ENCODE measurements at regions not wholly inside any gene's neighbourhood (a gene's known extent, or its start where the extent isn't known, plus 50 kb on each side); places are given as distances from the start of the nearest gene placed in this dataset.

GRCh38 chrX:99719140-99719539, 690.9 kb downstream of the PCDH19 start:
- DNase-seq (ENCODE audit: low read depth, low spot score): no peak
- TF ChIP-seq YY1 (IDR thresholded peaks at IDR 0.05; ENCODE audit: insufficient read depth, insufficient read length): no peak
- no peak for TF ChIP-seq SUZ12 (IDR thresholded peaks at IDR 0.05; ENCODE audit: extremely low read depth, insufficient read depth, insufficient read length)
- no peak for TF ChIP-seq ZNF274 (IDR thresholded peaks at IDR 0.05; ENCODE audit: low read depth, low read length)
- H3K36me3 ChIP-seq (ENCODE audit: insufficient read depth, insufficient read length, low read length): no peaks in the 10 kb centered on the region
- no peak overlapping the region for H3K9ac ChIP-seq (ENCODE audit: insufficient read length, low read depth)
- H3K27me3 ChIP-seq (ENCODE audit: insufficient read depth, insufficient read length): no peaks in the 10 kb centered on the region
- H3K4me1 ChIP-seq (ENCODE audit: insufficient read depth, insufficient read length): no peaks in the 10 kb centered on the region
- H3K4me3 ChIP-seq (ENCODE audit: insufficient read length, low read depth): no peak overlapping the region
- H3K9me3 ChIP-seq (ENCODE audit: insufficient read depth, low read length): no peaks in the 10 kb centered on the region

DNA sequence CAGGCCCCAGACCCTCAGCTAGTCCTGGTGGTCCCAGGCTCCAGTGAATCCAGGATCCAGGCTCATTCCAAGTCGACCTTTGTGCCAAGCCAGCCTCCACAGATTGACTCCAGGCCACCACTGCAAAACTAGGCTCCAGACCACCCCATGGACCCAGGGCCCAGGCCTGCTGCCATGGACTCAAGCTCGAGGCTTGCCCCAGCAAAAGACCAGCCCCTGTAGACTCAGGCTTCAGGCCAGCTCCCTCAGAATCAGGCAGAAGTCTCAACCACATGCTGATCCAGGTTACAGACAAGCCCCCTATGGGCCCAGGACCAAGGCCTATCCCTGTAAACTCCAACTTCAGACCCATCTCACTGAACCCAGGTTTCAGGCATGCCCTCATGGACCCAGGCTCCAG, 692.4 kb downstream of the PCDH19 start:
- Histone ChIP-seq H3K27me3 (ENCODE audit: insufficient read depth, insufficient read length) (no peaks in the 10 kb centered on the region), H3K9ac (ENCODE audit: insufficient read length, low read depth) (no peak overlapping the region), H3K4me1 (ENCODE audit: insufficient read depth, insufficient read length) (no peaks in the 10 kb centered on the region), H3K4me3 (ENCODE audit: insufficient read length, low read depth) (no peak overlapping the region), H3K9me3 (ENCODE audit: insufficient read depth, low read length) (no peaks in the 10 kb centered on the region), H3K36me3 (ENCODE audit: insufficient read depth, insufficient read length, low read length) (no peaks in the 10 kb centered on the region)
- TF ChIP-seq YY1 (IDR thresholded peaks at IDR 0.05; ENCODE audit: insufficient read depth, insufficient read length) (no peak), SUZ12 (IDR thresholded peaks at IDR 0.05; ENCODE audit: extremely low read depth, insufficient read depth, insufficient read length) (no peak), ZNF274 (IDR thresholded peaks at IDR 0.05; ENCODE audit: low read depth, low read length) (no peak)
- DNase-seq (ENCODE audit: low read depth, low spot score): no peak

- H3K4me3 ChIP-seq (ENCODE audit: insufficient read length, low read depth): no peak overlapping the region
- TF ChIP-seq SUZ12 (IDR thresholded peaks at IDR 0.05; ENCODE audit: extremely low read depth, insufficient read depth, insufficient read length) (no peak), YY1 (IDR thresholded peaks at IDR 0.05; ENCODE audit: insufficient read depth, insufficient read length) (no peak), ZNF274 (IDR thresholded peaks at IDR 0.05; ENCODE audit: low read depth, low read length) (no peak)
- no peak for DNase-seq (ENCODE audit: low read depth, low spot score)
These were observed 704.4 kb downstream of the PCDH19 start for GRCh38 chrX:99705701-99706100.

DNA sequence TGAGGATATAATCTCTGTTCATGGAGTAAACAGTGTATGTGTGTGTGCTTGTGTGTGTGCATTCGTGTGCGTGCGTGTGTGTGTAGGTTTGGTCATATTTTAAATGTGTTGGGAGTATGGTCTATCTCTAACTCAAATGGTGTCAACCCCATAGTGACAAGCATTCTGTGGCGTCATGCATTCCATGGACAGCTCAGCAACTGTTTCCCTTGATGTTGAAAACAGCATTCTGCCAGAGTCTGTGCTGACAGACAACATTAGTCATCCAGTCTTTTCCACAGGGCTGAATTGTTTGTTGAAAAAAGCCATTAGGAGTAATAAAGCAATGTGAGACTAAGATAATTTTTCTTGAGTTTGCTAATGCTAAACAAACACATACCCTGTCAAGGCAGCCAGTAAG, 706.6 kb downstream of the PCDH19 start:
- H3K9ac ChIP-seq (ENCODE audit: insufficient read length, low read depth): no peak overlapping the region
- H3K27me3 ChIP-seq (ENCODE audit: insufficient read depth, insufficient read length): no peaks in the 10 kb centered on the region
- no peak for DNase-seq (ENCODE audit: low read depth, low spot score)
- H3K9me3 ChIP-seq (ENCODE audit: insufficient read depth, low read length): no peaks in the 10 kb centered on the region
- no peaks in the 10 kb centered on the region for H3K4me1 ChIP-seq (ENCODE audit: insufficient read depth, insufficient read length)
- TF ChIP-seq ZNF274 (IDR thresholded peaks at IDR 0.05; ENCODE audit: low read depth, low read length): no peak
- no peak for TF ChIP-seq SUZ12 (IDR thresholded peaks at IDR 0.05; ENCODE audit: extremely low read depth, insufficient read depth, insufficient read length)
- TF ChIP-seq YY1 (IDR thresholded peaks at IDR 0.05; ENCODE audit: insufficient read depth, insufficient read length): no peak
- H3K36me3 ChIP-seq (ENCODE audit: insufficient read depth, insufficient read length, low read length): no peaks in the 10 kb centered on the region
- no peak overlapping the region for H3K4me3 ChIP-seq (ENCODE audit: insufficient read length, low read depth)

More at GRCh38 chrX:99705701-99706100, 704.4 kb downstream of the PCDH19 start:
- no peaks in the 10 kb centered on the region for H3K4me1 ChIP-seq (ENCODE audit: insufficient read depth, insufficient read length)
- no peak overlapping the region for H3K9ac ChIP-seq (ENCODE audit: insufficient read length, low read depth)
- H3K36me3 ChIP-seq (ENCODE audit: insufficient read depth, insufficient read length, low read length): no peaks in the 10 kb centered on the region
- H3K27me3 ChIP-seq (ENCODE audit: insufficient read depth, insufficient read length): no peaks in the 10 kb centered on the region
- H3K9me3 ChIP-seq (ENCODE audit: insufficient read depth, low read length): 0 out of 2 replicates have a peak, but pooled peaks cover 4% of the 10 kb centered on the region

DNA sequence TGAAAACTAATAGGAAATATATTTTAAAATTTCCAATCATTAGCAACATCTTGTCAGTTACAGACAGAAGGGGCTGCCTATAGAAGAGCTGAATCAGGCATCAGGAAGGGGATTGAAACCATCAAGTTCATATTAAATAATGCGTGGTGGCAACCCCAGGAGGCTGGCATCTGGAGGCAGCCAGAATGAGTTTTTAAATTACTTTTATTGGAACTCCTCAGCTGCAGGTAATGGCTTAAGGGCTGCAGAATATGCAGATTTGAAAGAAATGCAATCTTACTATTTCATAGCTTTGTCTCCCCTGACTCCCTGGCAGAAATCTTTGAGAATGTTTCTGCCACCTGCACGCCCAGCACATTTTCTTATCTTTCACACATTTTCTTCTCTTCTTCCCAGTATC, 711.6 kb downstream of the PCDH19 start:
- TF ChIP-seq YY1 (IDR thresholded peaks at IDR 0.05; ENCODE audit: insufficient read depth, insufficient read length) (no peak), SUZ12 (IDR thresholded peaks at IDR 0.05; ENCODE audit: extremely low read depth, insufficient read depth, insufficient read length) (no peak), ZNF274 (IDR thresholded peaks at IDR 0.05; ENCODE audit: low read depth, low read length) (no peak)
- no peak for DNase-seq (ENCODE audit: low read depth, low spot score)
- Histone ChIP-seq H3K9ac (ENCODE audit: insufficient read length, low read depth) (no peak overlapping the region), H3K4me3 (ENCODE audit: insufficient read length, low read depth) (no peak overlapping the region), H3K27me3 (ENCODE audit: insufficient read depth, insufficient read length) (no peaks in the 10 kb centered on the region), H3K4me1 (ENCODE audit: insufficient read depth, insufficient read length) (no peaks in the 10 kb centered on the region), H3K36me3 (ENCODE audit: insufficient read depth, insufficient read length, low read length) (no peaks in the 10 kb centered on the region), H3K9me3 (ENCODE audit: insufficient read depth, low read length) (no peaks in the 10 kb centered on the region)

DNA sequence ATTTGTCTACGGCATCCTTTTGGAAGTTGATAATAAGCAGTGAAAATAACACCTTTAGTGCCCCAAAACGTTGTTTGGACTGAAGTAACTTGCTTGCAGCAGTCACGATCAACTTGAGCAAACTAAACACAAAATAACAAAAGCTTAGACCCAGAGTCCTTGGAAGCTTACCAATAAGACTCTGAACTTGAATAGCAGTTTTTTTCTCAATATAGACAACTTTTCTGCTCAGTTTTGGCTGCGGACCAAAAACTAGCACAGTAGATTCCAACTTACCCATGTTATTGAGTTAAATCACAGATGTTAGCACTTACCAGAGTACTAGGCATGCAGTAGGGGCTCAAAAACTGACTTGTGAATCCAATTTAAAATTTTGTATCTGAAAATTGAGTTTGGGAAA, 746.9 kb downstream of the PCDH19 start:
- H3K4me1 ChIP-seq (ENCODE audit: insufficient read depth, insufficient read length): no peaks in the 10 kb centered on the region
- H3K36me3 ChIP-seq (ENCODE audit: insufficient read depth, insufficient read length, low read length): no peaks in the 10 kb centered on the region
- no peak overlapping the region for H3K4me3 ChIP-seq (ENCODE audit: insufficient read length, low read depth)
- H3K27me3 ChIP-seq (ENCODE audit: insufficient read depth, insufficient read length): no peaks in the 10 kb centered on the region
- H3K9ac ChIP-seq (ENCODE audit: insufficient read length, low read depth): no peak overlapping the region
- H3K9me3 ChIP-seq (ENCODE audit: insufficient read depth, low read length): no peaks in the 10 kb centered on the region
- TF ChIP-seq YY1 (IDR thresholded peaks at IDR 0.05; ENCODE audit: insufficient read depth, insufficient read length) (no peak), ZNF274 (IDR thresholded peaks at IDR 0.05; ENCODE audit: low read depth, low read length) (no peak), SUZ12 (IDR thresholded peaks at IDR 0.05; ENCODE audit: extremely low read depth, insufficient read depth, insufficient read length) (no peak)
- no peak for DNase-seq (ENCODE audit: low read depth, low spot score)

DNA sequence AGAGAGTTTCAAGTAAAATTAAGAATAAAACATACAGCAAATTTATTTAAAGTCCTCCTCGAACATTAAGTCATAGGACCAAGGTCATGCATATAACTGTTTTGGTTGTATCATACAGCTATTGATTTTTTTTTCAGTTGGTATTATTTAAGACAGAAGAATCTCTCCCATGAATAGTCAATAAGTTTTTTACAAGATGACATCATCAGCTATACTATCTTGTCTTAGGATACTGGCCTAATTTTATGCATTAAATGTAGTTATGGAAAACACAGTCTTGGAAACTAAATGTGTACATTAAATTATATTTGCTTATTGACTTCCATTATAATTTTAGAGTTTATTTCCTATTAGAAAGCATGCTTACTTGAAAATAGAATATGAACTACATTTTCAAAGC, 755.9 kb downstream of the PCDH19 start:
- H3K4me3 ChIP-seq (ENCODE audit: insufficient read length, low read depth): no peak overlapping the region
- TF ChIP-seq YY1 (IDR thresholded peaks at IDR 0.05; ENCODE audit: insufficient read depth, insufficient read length) (no peak), ZNF274 (IDR thresholded peaks at IDR 0.05; ENCODE audit: low read depth, low read length) (no peak), SUZ12 (IDR thresholded peaks at IDR 0.05; ENCODE audit: extremely low read depth, insufficient read depth, insufficient read length) (no peak)
- DNase-seq (ENCODE audit: low read depth, low spot score): no peak
- H3K36me3 ChIP-seq (ENCODE audit: insufficient read depth, insufficient read length, low read length): no peaks in the 10 kb centered on the region
- H3K4me1 ChIP-seq (ENCODE audit: insufficient read depth, insufficient read length): no peaks in the 10 kb centered on the region
- H3K9me3 ChIP-seq (ENCODE audit: insufficient read depth, low read length): no peaks in the 10 kb centered on the region
- H3K9ac ChIP-seq (ENCODE audit: insufficient read length, low read depth): no peak overlapping the region
- H3K27me3 ChIP-seq (ENCODE audit: insufficient read depth, insufficient read length): no peaks in the 10 kb centered on the region
